Neural cell (in vitro differentiated cells): ENCODE measurements at regions not wholly inside any gene's neighbourhood (a gene's known extent, or its start where the extent isn't known, plus 50 kb on each side); places are given as distances from the start of the nearest gene placed in this dataset.

Experiments used
- EP300 ChIP-seq: fragments of 450-650 bp; conservative IDR thresholded peaks from 2 replicates; pipeline ENCODE4 v1.6.1; 2014; ENCODE audit warnings: antibody characterized with exemption, mild to moderate bottlenecking, moderate library complexity; ENCODE audit not compliant: poor library complexity, severe bottlenecking
- POLR2AphosphoS5 ChIP-seq: IDR thresholded peaks from 2 replicates; pipeline ENCODE4 v1.6.1; 2012
- RAD21 ChIP-seq: fragments of 450-650 bp; conservative IDR thresholded peaks from 2 replicates; pipeline ENCODE4 v1.6.1; 2014; ENCODE audit warnings: antibody characterized with exemption, mild to moderate bottlenecking, moderate library complexity
- TF ChIP-seq, protein P1 (sequence below): fragments of 450-650 bp; IDR thresholded peaks from 2 replicates; pipeline ENCODE4 v1.5.1; 2014; ENCODE audit warnings: antibody characterized with exemption, mild to moderate bottlenecking, moderate library complexity; ENCODE audit not compliant: poor library complexity, severe bottlenecking

GRCh38 chr10:130792096-130792845 lies 519.2 kb downstream of the TCERG1L start:
- TF ChIP-seq, protein P1, sequence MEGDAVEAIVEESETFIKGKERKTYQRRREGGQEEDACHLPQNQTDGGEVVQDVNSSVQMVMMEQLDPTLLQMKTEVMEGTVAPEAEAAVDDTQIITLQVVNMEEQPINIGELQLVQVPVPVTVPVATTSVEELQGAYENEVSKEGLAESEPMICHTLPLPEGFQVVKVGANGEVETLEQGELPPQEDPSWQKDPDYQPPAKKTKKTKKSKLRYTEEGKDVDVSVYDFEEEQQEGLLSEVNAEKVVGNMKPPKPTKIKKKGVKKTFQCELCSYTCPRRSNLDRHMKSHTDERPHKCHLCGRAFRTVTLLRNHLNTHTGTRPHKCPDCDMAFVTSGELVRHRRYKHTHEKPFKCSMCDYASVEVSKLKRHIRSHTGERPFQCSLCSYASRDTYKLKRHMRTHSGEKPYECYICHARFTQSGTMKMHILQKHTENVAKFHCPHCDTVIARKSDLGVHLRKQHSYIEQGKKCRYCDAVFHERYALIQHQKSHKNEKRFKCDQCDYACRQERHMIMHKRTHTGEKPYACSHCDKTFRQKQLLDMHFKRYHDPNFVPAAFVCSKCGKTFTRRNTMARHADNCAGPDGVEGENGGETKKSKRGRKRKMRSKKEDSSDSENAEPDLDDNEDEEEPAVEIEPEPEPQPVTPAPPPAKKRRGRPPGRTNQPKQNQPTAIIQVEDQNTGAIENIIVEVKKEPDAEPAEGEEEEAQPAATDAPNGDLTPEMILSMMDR: no peak
- TF ChIP-seq RAD21 (no peak), POLR2AphosphoS5 (no peak), EP300 (no peak)
